ENCODE measurements at regions not wholly inside any gene's neighbourhood (a gene's known extent, or its start where the extent isn't known, plus 50 kb on each side); places are given as distances from the start of the nearest gene placed in this dataset.
"Not testable (repeated sequence)": the region's sequence is repeated elsewhere in the genome, so short reads cannot be mapped to it uniquely, and the experiment has no call there.

DNA sequence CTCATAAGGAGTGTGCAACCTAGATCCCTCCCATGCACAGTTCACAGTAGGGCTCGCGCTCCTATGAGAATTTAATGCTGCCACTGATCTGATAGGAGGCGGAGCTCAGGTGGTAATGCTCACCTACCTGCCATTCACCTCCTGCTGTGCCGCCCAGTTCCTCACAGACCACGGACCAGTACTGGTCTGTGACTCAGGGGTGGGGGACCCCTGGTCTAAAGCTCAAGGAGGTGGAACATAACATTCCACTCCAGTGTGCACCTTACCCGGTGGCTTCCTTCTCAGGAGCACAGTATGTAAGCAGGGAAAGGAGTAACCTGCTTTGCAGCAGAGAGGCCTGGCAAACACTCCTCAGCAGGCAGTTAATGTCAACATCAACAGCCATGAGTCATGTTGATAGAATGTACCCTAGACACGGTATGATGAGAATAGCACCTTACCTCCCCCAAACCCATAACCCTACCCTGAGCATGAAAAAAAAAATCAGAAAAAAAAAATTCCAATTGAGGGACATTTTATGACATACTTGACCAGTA is 273.5 kb downstream of the FGFR2 start:
- no peaks in the 10 kb centered on the region for H3K27me3 ChIP-seq (ENCODE audit: insufficient read depth, low read length)
- no peaks in the 10 kb centered on the region for H3K36me3 ChIP-seq (ENCODE audit: insufficient read depth, low read length)
- H3K27ac ChIP-seq (ENCODE audit: low read depth, low read length) = no peak overlapping the region
- no peak overlapping the region for H3K9ac ChIP-seq (ENCODE audit: low read depth, low read length)
- WGBS = 90% methylated on average over 7 of the region's 7 CpGs
- H3K4me3 ChIP-seq (ENCODE audit: low read length) = no peak overlapping the region
- H3K9me3 ChIP-seq (ENCODE audit: insufficient read depth, low read depth, low read length) = peaks cover 5% of the 10 kb centered on the region; the same call in 1 of the 2 replicates
- no peaks in the 10 kb centered on the region; the same call in none of the 2 replicates for H3K4me1 ChIP-seq (ENCODE audit: insufficient read depth, low read length)

DNA sequence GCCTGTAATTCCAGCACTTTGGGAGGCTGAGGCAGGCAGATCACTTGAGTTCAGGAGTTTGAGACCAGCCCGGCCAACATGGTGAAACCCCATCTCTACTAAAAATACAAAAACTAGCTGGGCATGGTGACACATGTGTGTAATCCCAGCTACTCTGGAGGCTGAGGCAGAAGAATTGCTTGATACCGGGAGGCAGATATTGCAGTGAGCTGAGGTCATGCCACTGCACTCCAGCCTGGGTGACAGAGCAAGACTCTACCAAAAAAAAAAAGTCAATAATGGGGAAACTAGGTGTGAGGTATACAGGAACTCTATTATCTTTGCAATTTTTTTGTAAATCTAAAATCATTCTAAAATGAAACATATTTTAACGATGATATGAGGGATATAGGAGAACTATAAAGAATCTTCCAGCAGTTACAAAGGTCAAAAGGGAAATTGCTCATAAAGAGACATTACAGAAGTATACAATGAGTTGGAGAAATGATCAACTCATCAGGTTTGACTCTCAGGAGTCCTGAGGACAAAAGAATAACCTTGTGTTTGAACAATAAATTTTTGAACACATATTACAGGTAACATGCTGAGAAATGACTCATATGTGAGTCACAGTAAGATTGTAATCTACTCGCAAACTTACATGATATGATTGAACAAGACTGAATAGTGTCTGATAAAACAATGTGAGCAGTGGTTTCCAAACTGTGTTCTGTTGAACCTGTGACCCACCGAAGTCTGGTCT is 272.6 kb downstream of the FGFR2 start:
- H3K9me3 ChIP-seq (ENCODE audit: insufficient read depth, low read depth, low read length) = peaks cover 5% of the 10 kb centered on the region; the same call in 1 of the 2 replicates
- WGBS = 97% methylated on average over 4 of the region's 5 CpGs
- H3K4me3 ChIP-seq (ENCODE audit: low read length) = no peak overlapping the region
- no peaks in the 10 kb centered on the region; the same call in none of the 2 replicates for H3K4me1 ChIP-seq (ENCODE audit: insufficient read depth, low read length)
- no peaks in the 10 kb centered on the region for H3K36me3 ChIP-seq (ENCODE audit: insufficient read depth, low read length)
- H3K9ac ChIP-seq (ENCODE audit: low read depth, low read length) = no peak overlapping the region
- no peaks in the 10 kb centered on the region for H3K27me3 ChIP-seq (ENCODE audit: insufficient read depth, low read length)
- no peak overlapping the region for H3K27ac ChIP-seq (ENCODE audit: low read depth, low read length)

DNA sequence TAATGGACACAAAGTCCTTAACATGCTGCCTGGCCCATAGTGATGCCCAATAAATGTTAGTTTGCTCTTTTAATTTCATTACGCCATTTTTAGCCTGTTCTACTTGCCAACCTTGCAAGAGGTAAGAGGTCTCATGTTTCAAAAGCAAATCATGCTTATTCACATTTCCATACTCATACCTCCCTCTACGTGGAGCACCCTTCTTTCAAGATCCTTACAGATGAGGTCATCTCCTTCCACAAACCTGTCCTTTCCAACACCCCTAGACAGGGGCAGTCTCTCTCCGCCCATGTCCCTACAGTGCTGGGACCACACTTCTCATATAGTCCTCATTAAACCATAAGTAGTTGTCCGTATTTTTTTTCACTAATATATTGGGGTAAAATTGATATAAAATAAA is 271.3 kb downstream of the FGFR2 start:
- no peaks in the 10 kb centered on the region for H3K36me3 ChIP-seq (ENCODE audit: insufficient read depth, low read length)
- H3K4me3 ChIP-seq (ENCODE audit: low read length) = no peak overlapping the region
- peaks cover 5% of the 10 kb centered on the region; the same call in 1 of the 2 replicates for H3K9me3 ChIP-seq (ENCODE audit: insufficient read depth, low read depth, low read length)
- no peaks in the 10 kb centered on the region for H3K27me3 ChIP-seq (ENCODE audit: insufficient read depth, low read length)
- H3K9ac ChIP-seq (ENCODE audit: low read depth, low read length) = no peak overlapping the region
- no peaks in the 10 kb centered on the region; the same call in none of the 2 replicates for H3K4me1 ChIP-seq (ENCODE audit: insufficient read depth, low read length)
- no peak overlapping the region for H3K27ac ChIP-seq (ENCODE audit: low read depth, low read length)
- WGBS = 88% methylated on average over 3 of the region's 4 CpGs

DNA sequence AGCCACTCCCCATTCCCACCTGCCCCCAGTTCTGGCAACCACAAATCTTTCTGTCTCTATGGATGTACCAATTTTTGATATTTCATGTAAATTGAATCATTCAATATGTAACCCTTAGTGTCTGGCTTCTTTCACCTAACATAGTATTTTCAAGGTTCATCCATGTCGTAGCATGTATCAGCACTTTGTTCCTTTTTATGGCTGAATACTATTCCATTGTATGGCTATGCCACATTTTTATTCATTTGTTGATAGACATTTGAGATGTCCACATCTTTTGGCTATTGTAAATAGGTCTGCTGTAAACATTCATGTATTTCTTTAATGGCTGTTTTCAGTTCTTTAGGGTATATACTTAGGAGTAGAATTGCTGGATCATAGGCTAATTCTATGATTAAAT is 270.5 kb downstream of the FGFR2 start:
- Histone ChIP-seq H3K4me1 (ENCODE audit: insufficient read depth, low read length) (no peaks in the 10 kb centered on the region; the same call in 1 of the 2 replicates), H3K27me3 (ENCODE audit: insufficient read depth, low read length) (no peaks in the 10 kb centered on the region), H3K4me3 (ENCODE audit: low read length) (no peak overlapping the region), H3K36me3 (ENCODE audit: insufficient read depth, low read length) (no peaks in the 10 kb centered on the region), H3K9ac (ENCODE audit: low read depth, low read length) (no peak overlapping the region), H3K27ac (ENCODE audit: low read depth, low read length) (no peak overlapping the region), H3K9me3 (ENCODE audit: insufficient read depth, low read depth, low read length) (peaks cover 5% of the 10 kb centered on the region; the same call in 1 of the 2 replicates)
- 54% methylated on average over 1 of the region's 1 CpG for WGBS

DNA sequence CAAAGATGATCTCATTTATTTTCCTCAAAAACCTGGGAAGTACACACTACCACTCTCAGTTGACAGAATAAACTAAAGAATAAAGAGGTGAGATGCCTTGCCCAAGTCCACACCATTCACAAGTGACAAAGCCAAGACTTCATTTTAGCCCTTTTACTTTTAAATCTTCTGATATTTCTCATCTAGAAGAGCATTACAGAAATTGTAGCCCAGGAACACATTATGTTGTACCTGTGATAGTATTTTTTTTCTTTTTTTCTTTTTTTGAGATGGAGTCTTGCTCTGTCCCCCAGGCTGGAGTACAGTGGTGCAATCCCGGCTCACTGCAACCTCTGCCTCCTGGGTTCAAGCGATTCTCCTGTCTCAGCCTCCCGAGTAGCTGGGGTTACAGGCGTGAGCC is 268.6 kb downstream of the FGFR2 start:
- not testable (repeated sequence) for H3K27me3 ChIP-seq (ENCODE audit: insufficient read depth, low read length); H3K4me1 ChIP-seq (ENCODE audit: insufficient read depth, low read length); H3K4me3 ChIP-seq (ENCODE audit: low read length); H3K36me3 ChIP-seq (ENCODE audit: insufficient read depth, low read length); H3K9ac ChIP-seq (ENCODE audit: low read depth, low read length); H3K9me3 ChIP-seq (ENCODE audit: insufficient read depth, low read depth, low read length); H3K27ac ChIP-seq (ENCODE audit: low read depth, low read length)
- WGBS = 95% methylated on average over 4 of the region's 4 CpGs

DNA sequence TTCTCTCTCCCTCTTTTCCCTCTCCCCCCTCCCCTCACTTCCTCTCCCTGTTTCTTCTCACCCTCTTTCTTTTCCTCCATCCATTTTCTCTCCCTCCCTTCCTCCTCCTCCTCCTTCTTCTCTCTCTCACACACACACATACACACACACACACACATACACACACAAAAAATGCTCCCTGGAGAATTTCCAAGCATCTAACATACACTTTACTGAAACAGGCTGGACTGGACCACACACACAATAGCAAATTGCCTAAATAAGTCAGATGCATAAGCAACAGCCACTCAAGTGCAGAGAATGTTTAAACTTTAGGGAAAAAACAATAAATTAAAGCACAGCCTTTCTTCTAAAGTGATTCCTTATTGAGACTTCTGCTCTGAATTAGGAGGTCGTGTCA is 267.7 kb downstream of the FGFR2 start:
- Histone ChIP-seq H3K27me3 (ENCODE audit: insufficient read depth, low read length) (no peaks in the 10 kb centered on the region), H3K27ac (ENCODE audit: low read depth, low read length) (no peak overlapping the region)

DNA sequence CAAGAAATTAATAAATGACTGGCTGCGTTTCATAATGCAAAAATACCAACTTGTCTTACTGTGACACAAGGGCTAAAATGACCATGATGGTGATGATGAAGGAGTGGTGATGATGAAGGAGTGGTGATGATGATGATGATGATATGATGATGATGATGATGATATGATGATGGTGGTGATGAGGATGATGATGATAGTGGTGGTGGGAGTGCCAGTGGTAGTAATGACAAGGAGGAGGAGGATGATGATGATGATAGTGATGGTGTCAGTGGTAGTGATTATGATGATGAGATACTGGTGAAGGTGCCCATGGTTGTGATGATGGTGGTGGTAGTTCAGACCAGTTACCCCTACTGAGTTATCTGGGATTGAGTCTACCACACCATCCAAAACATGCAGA is 265.9 kb downstream of the FGFR2 start:
- Histone ChIP-seq H3K36me3 (ENCODE audit: insufficient read depth, low read length) (no peaks in the 10 kb centered on the region), H3K27ac (ENCODE audit: low read depth, low read length) (no peak overlapping the region), H3K9ac (ENCODE audit: low read depth, low read length) (no peak overlapping the region), H3K27me3 (ENCODE audit: insufficient read depth, low read length) (no peaks in the 10 kb centered on the region), H3K9me3 (ENCODE audit: insufficient read depth, low read depth, low read length) (no peaks in the 10 kb centered on the region), H3K4me1 (ENCODE audit: insufficient read depth, low read length) (peaks cover 14% of the 10 kb centered on the region), H3K4me3 (ENCODE audit: low read length) (no peak overlapping the region)
- WGBS = 96% methylated on average over 1 of the region's 1 CpG

More for the DNA sequence above, 267.7 kb downstream of the FGFR2 start:
- Histone ChIP-seq H3K4me3 (ENCODE audit: low read length) (no peak overlapping the region), H3K9ac (ENCODE audit: low read depth, low read length) (no peak overlapping the region), H3K4me1 (ENCODE audit: insufficient read depth, low read length) (peaks cover under 1% of the 10 kb centered on the region; the same call in 1 of the 2 replicates), H3K36me3 (ENCODE audit: insufficient read depth, low read length) (no peaks in the 10 kb centered on the region), H3K9me3 (ENCODE audit: insufficient read depth, low read depth, low read length) (no peaks in the 10 kb centered on the region)
- WGBS = 94% methylated on average over 1 of the region's 1 CpG

DNA sequence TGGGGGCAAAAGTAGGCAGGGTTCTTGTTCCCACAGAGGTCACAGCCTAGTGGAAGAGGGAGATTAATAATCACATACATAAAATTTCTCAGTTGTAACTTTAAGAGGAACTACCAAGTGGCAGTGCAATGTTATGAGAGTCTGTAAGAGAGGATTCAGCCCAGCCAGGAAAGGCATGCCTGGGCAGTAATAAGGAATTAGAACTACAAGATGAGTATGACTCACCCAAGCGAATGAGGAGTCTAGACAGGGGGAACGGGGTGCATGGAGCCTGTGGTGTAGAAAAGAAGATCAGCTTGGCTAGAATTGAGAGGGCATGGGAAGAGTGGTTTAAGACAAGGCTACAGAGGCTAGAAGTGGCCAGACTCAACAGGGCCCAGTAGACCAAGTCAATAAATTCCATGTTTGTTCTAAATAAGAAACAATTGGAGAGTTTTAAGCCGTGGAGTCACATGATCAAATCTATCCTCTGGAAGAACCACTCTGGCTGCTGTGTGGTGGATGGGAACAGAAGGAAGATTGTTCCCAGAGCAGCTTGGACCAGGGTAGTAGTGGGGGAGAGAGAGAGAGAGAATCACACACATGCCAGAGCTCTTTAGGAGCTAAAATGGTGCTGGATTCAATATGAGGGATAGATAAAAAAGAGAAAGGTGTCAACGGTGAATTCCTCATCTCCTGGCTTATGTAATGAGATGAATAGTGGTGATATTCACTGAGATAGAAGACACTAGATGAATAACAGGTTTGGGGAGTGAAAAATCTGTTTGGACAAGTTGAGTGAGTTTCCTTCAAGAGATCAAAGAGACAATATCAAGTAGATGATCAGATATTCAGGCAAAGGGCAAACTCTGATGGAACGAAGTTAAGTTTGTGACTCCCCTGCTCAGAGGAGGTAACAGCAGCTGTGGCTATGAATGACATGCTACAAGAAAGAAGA is 265.1 kb downstream of the FGFR2 start:
- 90% methylated on average over 5 of the region's 5 CpGs for WGBS
- peaks cover 20% of the 10 kb centered on the region for H3K4me1 ChIP-seq (ENCODE audit: insufficient read depth, low read length)
- no peak overlapping the region for H3K27ac ChIP-seq (ENCODE audit: low read depth, low read length)
- H3K36me3 ChIP-seq (ENCODE audit: insufficient read depth, low read length) = no peaks in the 10 kb centered on the region
- H3K9me3 ChIP-seq (ENCODE audit: insufficient read depth, low read depth, low read length) = no peaks in the 10 kb centered on the region
- no peak overlapping the region for H3K4me3 ChIP-seq (ENCODE audit: low read length)
- H3K9ac ChIP-seq (ENCODE audit: low read depth, low read length) = no peak overlapping the region
- H3K27me3 ChIP-seq (ENCODE audit: insufficient read depth, low read length) = no peaks in the 10 kb centered on the region

DNA sequence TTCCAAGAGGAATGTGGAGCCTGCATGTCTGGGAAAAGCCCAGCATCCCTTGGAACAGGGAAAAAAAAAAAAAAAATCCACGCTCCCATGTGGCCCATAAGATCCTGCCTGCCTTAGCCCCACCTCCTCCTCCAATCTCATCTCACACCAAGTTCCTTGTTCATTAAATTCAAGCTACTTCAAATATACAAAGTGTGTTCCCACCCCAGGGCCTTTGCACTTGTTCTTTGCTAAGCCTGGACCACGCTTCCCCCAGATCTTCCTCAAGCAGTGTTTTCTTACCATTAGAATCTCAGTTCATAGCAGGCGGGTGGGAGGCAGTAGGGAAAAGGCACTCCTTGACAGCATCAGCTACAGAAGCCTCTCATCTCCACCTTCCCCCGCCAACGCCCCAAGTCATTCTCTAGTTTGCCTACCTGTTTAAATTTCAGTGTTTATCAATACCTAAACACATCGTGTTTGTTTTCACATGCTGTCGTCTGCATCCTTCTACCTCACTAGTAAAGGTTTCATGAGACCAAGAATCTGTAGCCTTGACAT is 262.8 kb downstream of the FGFR2 start:
- Histone ChIP-seq H3K27ac (ENCODE audit: low read depth, low read length) (no peak overlapping the region), H3K4me1 (ENCODE audit: insufficient read depth, low read length) (peaks cover 44% of the 10 kb centered on the region), H3K9ac (ENCODE audit: low read depth, low read length) (no peak overlapping the region), H3K27me3 (ENCODE audit: insufficient read depth, low read length) (no peaks in the 10 kb centered on the region), H3K9me3 (ENCODE audit: insufficient read depth, low read depth, low read length) (no peaks in the 10 kb centered on the region), H3K36me3 (ENCODE audit: insufficient read depth, low read length) (no peaks in the 10 kb centered on the region), H3K4me3 (ENCODE audit: low read length) (no peak overlapping the region)
- 86% methylated on average over 7 of the region's 7 CpGs for WGBS

DNA sequence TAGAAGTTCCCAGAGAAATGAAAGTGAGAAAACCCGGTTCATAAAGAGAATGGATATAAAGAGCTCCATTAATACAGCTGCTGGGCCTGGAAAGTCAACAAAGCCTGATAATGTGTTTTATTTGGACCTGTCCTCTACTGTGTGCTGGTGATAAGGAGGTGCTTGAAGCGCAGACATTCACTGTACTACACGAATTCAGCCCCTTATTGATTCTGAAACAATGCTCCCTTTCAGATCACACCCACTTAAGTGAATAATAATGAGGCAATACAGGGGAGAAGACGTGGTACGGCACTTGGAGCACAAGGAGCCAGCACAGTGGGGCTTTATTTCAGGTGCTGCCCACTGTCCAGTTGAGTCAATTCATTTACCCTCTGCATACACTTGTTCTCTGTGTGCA is 260.8 kb downstream of the FGFR2 start:
- H3K4me3 ChIP-seq (ENCODE audit: low read length) = no peak overlapping the region
- no peaks in the 10 kb centered on the region for H3K9me3 ChIP-seq (ENCODE audit: insufficient read depth, low read depth, low read length)
- no peaks in the 10 kb centered on the region for H3K36me3 ChIP-seq (ENCODE audit: insufficient read depth, low read length)
- H3K27me3 ChIP-seq (ENCODE audit: insufficient read depth, low read length) = no peaks in the 10 kb centered on the region
- no peak overlapping the region for H3K27ac ChIP-seq (ENCODE audit: low read depth, low read length)
- H3K9ac ChIP-seq (ENCODE audit: low read depth, low read length) = no peak overlapping the region
- H3K4me1 ChIP-seq (ENCODE audit: insufficient read depth, low read length) = peaks cover 59% of the 10 kb centered on the region
- 86% methylated on average over 5 of the region's 5 CpGs for WGBS
